ENCODE measurements at regions not wholly inside any gene's neighbourhood (a gene's known extent, or its start where the extent isn't known, plus 50 kb on each side); places are given as distances from the start of the nearest gene placed in this dataset.

- TF ChIP-seq YY1 (IDR thresholded peaks at IDR 0.05; ENCODE audit: extremely low read depth, insufficient replicate concordance, low read depth, low read length) (no peak), EZH2 (IDR thresholded peaks at IDR 0.05) (no peak), TCF7L2 (IDR thresholded peaks at IDR 0.05; ENCODE audit: borderline replicate concordance, extremely low read depth, insufficient read depth, insufficient read length) (no peak), CEBPB (IDR thresholded peaks at IDR 0.05; ENCODE audit: low read depth) (no peak)
These were observed 300.6 kb upstream of the POGK start (continued) for GRCh38 chr1:166538646-166539045.

- DNase-seq (ENCODE audit: low read depth, low spot score) (no peak), ATAC-seq (no peak)
- H3K79me2 ChIP-seq (ENCODE audit: insufficient read depth, low read length), result no peaks in the 10 kb centered on the region
- RAD21 ChIA-PET (ENCODE audit: low non-redundant PET in 1 of 2, low total read pairs in 2 of 2, uncharacterized antibody in 2 of 2, unreplicated experiment in 2 of 2), result interaction anchor here in 1 of 2 experiments (1.1 kb wide), 1 partner anchor 186 kb away, joined by 3 read pairs; no protein-coding TSS in a partner anchor
- BruUV-seq (replicated peaks), result no TSS peak
- H3K27ac ChIP-seq (ENCODE audit: low read depth, low read length), result no peak overlapping the region
- intact Hi-C loops (cut with micrococcal nuclease), result no loop called here
- no peak overlapping the region for H2AFZ ChIP-seq (ENCODE audit: low read depth, low read length, poor library complexity, severe bottlenecking)
- TF ChIP-seq CEBPB (IDR thresholded peaks at IDR 0.05; ENCODE audit: low read depth), result no peak
- TF ChIP-seq CBX3 (IDR thresholded peaks at IDR 0.05; ENCODE audit: low read depth), result no peak
- no peak for TF ChIP-seq CTCF (IDR thresholded peaks at IDR 0.05 in 2 of 3, conservative IDR thresholded peaks at IDR 0.05 in 1 of 3; ENCODE audit: borderline replicate concordance in 1 of 3, insufficient read depth in 1 of 3, low read depth in 2 of 3, low read length in 2 of 3)
- TF ChIP-seq EZH2 (IDR thresholded peaks at IDR 0.05), result no peak
- no peak for TF ChIP-seq YY1 (IDR thresholded peaks at IDR 0.05; ENCODE audit: extremely low read depth, insufficient replicate concordance, low read depth, low read length)
- no peak for TF ChIP-seq REST (IDR thresholded peaks at IDR 0.05; ENCODE audit: low read depth)
- no peak for TF ChIP-seq MAX (IDR thresholded peaks at IDR 0.05)
- TF ChIP-seq ZFX (IDR thresholded peaks at IDR 0.05), result no peak
- no peak for TF ChIP-seq ELF1 (IDR thresholded peaks at IDR 0.05; ENCODE audit: borderline replicate concordance, low read depth)
- no peak for TF ChIP-seq ZBTB33 (IDR thresholded peaks at IDR 0.05; ENCODE audit: extremely low read depth, insufficient replicate concordance, low read length)
- no peak for TF ChIP-seq POLR2AphosphoS5 (IDR thresholded peaks at IDR 0.05; ENCODE audit: low read depth, low read length)
- TF ChIP-seq EZH2phosphoT487 (IDR thresholded peaks at IDR 0.05; ENCODE audit: borderline replicate concordance), result no peak
- TF ChIP-seq RAD21 (IDR thresholded peaks at IDR 0.05; ENCODE audit: low read depth), result no peak
- no peak for TF ChIP-seq SRF (IDR thresholded peaks at IDR 0.05; ENCODE audit: low read depth)
- no peaks in the 10 kb centered on the region for H3K9me2 ChIP-seq (ENCODE audit: insufficient read depth)
- no peak overlapping the region for H3K9ac ChIP-seq (ENCODE audit: low read length)
- H3K4me3 ChIP-seq (replicated peaks in 1 of 2; ENCODE audit: low read depth in 1 of 2, low read length in 2 of 2), result no peak overlapping the region
- CTCF ChIA-PET, result no interaction called here
- H3K36me3 ChIP-seq (ENCODE audit: control insufficient read depth in 1 of 2, insufficient read depth in 2 of 2, low read length in 2 of 2), result no peaks in the 10 kb centered on the region
- H3K4me1 ChIP-seq (ENCODE audit: control insufficient read depth in 1 of 2, insufficient read depth in 2 of 2, low read length in 2 of 2), result no peaks in the 10 kb centered on the region
- POLR2A ChIA-PET, result no interaction called here
- H4K20me1 ChIP-seq (ENCODE audit: insufficient read depth), result no peaks in the 10 kb centered on the region; the same call in 1 of the 2 replicates
- H3K9me3 ChIP-seq (ENCODE audit: control insufficient read depth in 1 of 2, insufficient read depth in 1 of 2, low read depth in 1 of 2, low read length in 2 of 2), result no peaks in the 10 kb centered on the region
- no peak overlapping the region for H3K4me2 ChIP-seq (ENCODE audit: low read length)
- H3K27me3 ChIP-seq (ENCODE audit: insufficient read depth, low read length), result no peaks in the 10 kb centered on the region
These were observed 295.2 kb upstream of the POGK start for GRCh38 chr1:166544036-166544435.
